Mucosa of descending colon (tissue), 3 donors: ENCODE measurements at regions not wholly inside any gene's neighbourhood (a gene's known extent, or its start where the extent isn't known, plus 50 kb on each side); places are given as distances from the start of the nearest gene placed in this dataset.

ENCODE experiments used
- ATAC-seq: fragments of 200-7000 bp; cut with Tn5 transposase; one replicate; pipeline ENCODE4 v1.9.1; 2020; ENCODE audit warnings: mild to moderate bottlenecking, moderate library complexity
- DNase-seq, 3 donors: peaks; one replicate each; pipeline ENCODE4 v3.0.0-alpha.2; 2020
- H3K36me3 ChIP-seq: fragments of 200-600 bp; one replicate; pipeline ENCODE4 v1.8.0; 2021; ENCODE audit warnings: low read depth, mild to moderate bottlenecking
- H3K4me1 ChIP-seq: fragments of 200-600 bp; one replicate; pipeline ENCODE4 v1.8.0; 2021; ENCODE audit warnings: low read depth, mild to moderate bottlenecking
- H3K4me3 ChIP-seq: fragments of 200-600 bp; one replicate; pipeline ENCODE4 v1.8.0; 2021; ENCODE audit warnings: mild to moderate bottlenecking
- H3K9me3 ChIP-seq: fragments of 200-600 bp; one replicate; pipeline ENCODE4 v1.8.0; 2021; ENCODE audit warnings: mild to moderate bottlenecking
- intact Hi-C, 2 donors: fragments of 100-400 bp; cut with DNase I in 1 of 2; cut with micrococcal nuclease in 1 of 2; formaldehyde crosslinking; loops; one replicate each; pipeline versions ENCODE4 v1.11.0 to v1.11.1; 2022; cut with DNase I, micrococcal nuclease
- TF ChIP-seq, protein P1 (sequence below): fragments of 200-600 bp; IDR thresholded peaks from one replicate; pipeline ENCODE4 v1.8.0; 2022; ENCODE audit warnings: antibody characterized with exemption, mild to moderate bottlenecking
- donor health status: DM: no; HTN: no; CAD: no; lungs with moderate emphysema.
- donor health status: DM: no; HTN: no; CAD: no.
- donor health status: DM: no; HTN: yes; CAD: no.

DNA sequence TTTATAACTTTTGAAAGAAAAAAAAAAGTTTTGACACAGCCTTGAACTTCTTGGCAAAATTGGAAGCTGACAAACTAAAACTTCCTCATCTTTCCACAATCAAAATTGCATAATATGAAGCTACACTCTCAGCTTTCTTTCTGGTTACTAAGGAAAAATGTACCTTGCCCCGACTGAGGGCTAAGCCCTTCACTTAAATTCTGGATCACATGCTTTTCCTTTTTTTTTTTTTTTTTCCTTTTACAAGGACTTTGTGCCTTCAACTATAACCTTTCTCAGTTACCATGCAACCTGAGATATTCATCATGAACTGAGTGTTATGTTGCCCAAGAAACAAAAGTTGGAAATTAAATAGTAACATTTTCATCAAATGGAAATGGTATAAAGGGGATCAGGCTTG is 188.5 kb upstream of the CARD18 start:
- Histone ChIP-seq H3K4me3 (no peak overlapping the region), H3K36me3 (no peaks in the 10 kb centered on the region), H3K9me3 (no peaks in the 10 kb centered on the region), H3K4me1 (no peaks in the 10 kb centered on the region)
- TF ChIP-seq, protein P1, sequence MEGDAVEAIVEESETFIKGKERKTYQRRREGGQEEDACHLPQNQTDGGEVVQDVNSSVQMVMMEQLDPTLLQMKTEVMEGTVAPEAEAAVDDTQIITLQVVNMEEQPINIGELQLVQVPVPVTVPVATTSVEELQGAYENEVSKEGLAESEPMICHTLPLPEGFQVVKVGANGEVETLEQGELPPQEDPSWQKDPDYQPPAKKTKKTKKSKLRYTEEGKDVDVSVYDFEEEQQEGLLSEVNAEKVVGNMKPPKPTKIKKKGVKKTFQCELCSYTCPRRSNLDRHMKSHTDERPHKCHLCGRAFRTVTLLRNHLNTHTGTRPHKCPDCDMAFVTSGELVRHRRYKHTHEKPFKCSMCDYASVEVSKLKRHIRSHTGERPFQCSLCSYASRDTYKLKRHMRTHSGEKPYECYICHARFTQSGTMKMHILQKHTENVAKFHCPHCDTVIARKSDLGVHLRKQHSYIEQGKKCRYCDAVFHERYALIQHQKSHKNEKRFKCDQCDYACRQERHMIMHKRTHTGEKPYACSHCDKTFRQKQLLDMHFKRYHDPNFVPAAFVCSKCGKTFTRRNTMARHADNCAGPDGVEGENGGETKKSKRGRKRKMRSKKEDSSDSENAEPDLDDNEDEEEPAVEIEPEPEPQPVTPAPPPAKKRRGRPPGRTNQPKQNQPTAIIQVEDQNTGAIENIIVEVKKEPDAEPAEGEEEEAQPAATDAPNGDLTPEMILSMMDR: no peak
- no peak for DNase-seq
- ATAC-seq: peak; percentile 36
- intact Hi-C loops: no loop called here

DNA sequence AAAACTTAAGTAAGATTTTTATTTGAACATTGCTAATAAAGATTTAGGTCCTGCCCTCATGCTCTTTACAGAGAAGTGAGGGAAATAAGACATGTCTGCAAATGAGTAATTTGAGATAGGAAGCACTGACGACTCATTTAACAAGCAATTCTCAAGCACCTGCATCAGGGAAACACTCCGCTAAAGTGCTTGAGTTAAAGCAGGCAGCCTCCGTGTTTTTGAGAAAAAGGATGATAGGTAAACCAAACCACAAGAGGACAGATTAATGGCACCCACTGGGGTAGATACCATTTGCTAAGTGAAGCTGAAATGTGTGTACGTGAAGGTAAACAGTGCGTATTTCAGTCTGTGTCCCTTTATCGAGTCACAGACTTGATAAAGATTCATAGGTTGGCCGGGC is 184.6 kb upstream of the CARD18 start:
- no peak for DNase-seq
- Histone ChIP-seq H3K4me1 (no peaks in the 10 kb centered on the region), H3K9me3 (no peaks in the 10 kb centered on the region), H3K36me3 (no peaks in the 10 kb centered on the region), H3K4me3 (no peak overlapping the region)
- TF ChIP-seq, protein P1: no peak
- no peak for ATAC-seq
- intact Hi-C loops: no loop called here

DNA sequence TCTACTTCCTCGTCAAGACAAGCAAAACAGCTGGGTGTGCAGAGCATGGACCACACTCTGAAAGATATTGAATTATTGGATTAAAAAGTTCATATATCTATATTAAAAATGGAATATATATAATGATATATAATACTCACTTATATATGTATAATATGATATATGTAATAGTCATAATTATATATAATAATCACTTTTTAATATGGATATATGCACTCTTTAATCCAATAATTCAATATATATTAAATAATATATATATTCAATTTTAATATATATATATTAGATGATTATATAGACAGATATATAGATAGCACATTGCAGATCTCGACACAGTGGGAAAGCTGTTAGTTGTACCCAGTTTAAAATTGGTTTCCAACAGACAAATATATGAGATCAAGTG is 182.1 kb upstream of the CARD18 start:
- intact Hi-C loops: no loop called here

DNA sequence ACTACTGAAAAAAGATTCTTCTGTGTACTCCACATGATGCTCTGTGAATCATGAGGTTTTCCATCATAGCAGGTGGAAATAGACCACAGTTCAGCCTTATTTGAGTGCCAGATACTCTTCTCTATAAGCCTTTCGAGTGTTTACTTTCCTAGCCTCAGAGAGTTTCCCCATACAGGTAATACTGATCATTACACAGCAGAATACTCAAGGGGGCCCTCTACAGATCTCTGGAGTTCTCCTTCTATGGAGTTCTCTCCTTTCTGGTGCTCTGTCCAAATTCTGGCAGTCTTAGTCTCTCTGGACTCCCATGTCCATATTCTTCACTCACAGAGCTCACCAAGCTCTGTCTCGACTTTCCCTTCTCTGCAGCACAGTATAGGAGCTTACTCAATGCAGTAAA is 175.7 kb upstream of the CARD18 start:
- H3K36me3 ChIP-seq: no peaks in the 10 kb centered on the region
- no peak overlapping the region for H3K4me3 ChIP-seq
- TF ChIP-seq, protein P1: no peak
- no peaks in the 10 kb centered on the region for H3K9me3 ChIP-seq
- DNase-seq (no peak), ATAC-seq (no peak)
- H3K4me1 ChIP-seq: no peaks in the 10 kb centered on the region
- intact Hi-C loops: no loop called here

More for the DNA sequence above, 182.1 kb upstream of the CARD18 start:
- DNase-seq: no peak
- Histone ChIP-seq H3K36me3 (no peaks in the 10 kb centered on the region), H3K9me3 (no peaks in the 10 kb centered on the region), H3K4me1 (no peaks in the 10 kb centered on the region), H3K4me3 (no peak overlapping the region)
- TF ChIP-seq, protein P1: no peak
- no peak for ATAC-seq

DNA sequence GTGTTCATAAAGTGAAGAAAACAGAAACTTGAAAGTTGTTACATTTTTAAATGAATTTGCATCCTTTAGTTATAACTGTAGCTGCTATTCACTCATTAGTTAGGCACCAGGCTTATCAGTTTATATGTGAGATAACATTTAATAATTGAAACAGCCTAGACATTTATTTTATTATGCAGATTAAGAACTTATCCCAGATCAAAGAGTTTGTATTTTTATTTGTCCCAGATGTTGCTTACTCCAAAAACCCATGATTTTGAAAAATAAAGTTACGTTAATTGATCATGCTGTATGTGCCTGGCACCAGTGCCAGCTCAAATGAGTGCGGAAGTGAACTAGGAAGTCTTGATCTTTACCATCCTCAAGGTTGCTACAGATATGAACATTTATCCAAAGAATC is 172.7 kb upstream of the CARD18 start:
- no peak for ATAC-seq
- Histone ChIP-seq H3K36me3 (no peaks in the 10 kb centered on the region), H3K4me1 (no peaks in the 10 kb centered on the region), H3K9me3 (no peaks in the 10 kb centered on the region), H3K4me3 (no peak overlapping the region)
- intact Hi-C loops: no loop called here
- no peak for DNase-seq
- TF ChIP-seq, protein P1: no peak

DNA sequence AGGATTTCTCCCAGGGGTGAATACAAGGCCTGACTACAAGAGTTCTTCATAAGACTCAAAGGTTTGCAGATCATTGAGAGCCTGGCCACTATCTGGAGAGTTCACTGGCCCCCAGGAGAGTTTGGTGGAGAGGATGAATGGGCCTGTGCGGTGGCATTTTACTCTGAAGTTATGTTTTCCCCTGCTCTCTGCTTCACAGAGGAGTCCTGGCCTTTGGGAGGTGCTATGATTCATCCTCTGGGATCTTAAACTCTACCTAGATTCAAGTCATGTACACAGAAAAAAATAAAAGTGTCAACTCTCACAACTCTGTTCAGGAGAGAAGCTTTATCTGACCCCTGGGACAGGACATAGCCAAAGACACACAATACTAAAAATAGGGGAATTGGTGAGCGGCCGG is 159.1 kb upstream of the CARD18 start:
- intact Hi-C loops: no loop called here
- Histone ChIP-seq H3K4me1 (no peaks in the 10 kb centered on the region), H3K4me3 (no peak overlapping the region), H3K9me3 (no peaks in the 10 kb centered on the region), H3K36me3 (no peaks in the 10 kb centered on the region)
- TF ChIP-seq, protein P1: no peak
- DNase-seq (no peak), ATAC-seq (no peak)
